Neuronal stem cell (in vitro differentiated cells): ENCODE measurements at regions not wholly inside any gene's neighbourhood (a gene's known extent, or its start where the extent isn't known, plus 50 kb on each side); places are given as distances from the start of the nearest gene placed in this dataset.

Source experiments
- DNase-seq: peaks from one replicate; pipeline ENCODE4 v3.0.0-alpha.2; 2013; ENCODE audit warnings: low spot score
- H2AFZ ChIP-seq: one replicate; pipeline ENCODE4 v1.6.1; 2013; ENCODE audit warnings: mild to moderate bottlenecking, low read length, inconsistent platforms
- H2AK5ac ChIP-seq: 2 replicates; pipeline ENCODE4 v1.6.1; 2013; ENCODE audit warnings: low read depth, mild to moderate bottlenecking, inconsistent platforms, low read length, moderate library complexity, mixed read lengths
- H2BK120ac ChIP-seq: 2 replicates; pipeline ENCODE4 v1.6.1; 2013; ENCODE audit warnings: low read depth, mild to moderate bottlenecking, inconsistent platforms, low read length, moderate library complexity, mixed read lengths
- H2BK12ac ChIP-seq: one replicate; pipeline ENCODE4 v1.6.1; 2013; ENCODE audit warnings: low read length, inconsistent platforms
- H2BK15ac ChIP-seq: 2 replicates; pipeline ENCODE4 v1.6.1; 2013; ENCODE audit warnings: mild to moderate bottlenecking, low read length, inconsistent platforms, mixed read lengths
- H2BK5ac ChIP-seq: one replicate; pipeline ENCODE4 v1.6.1; 2013; ENCODE audit warnings: inconsistent platforms, mild to moderate bottlenecking, low read length, moderate library complexity
- H3K14ac ChIP-seq: one replicate; pipeline ENCODE4 v1.6.1; 2013; ENCODE audit warnings: low read length, inconsistent platforms
- H3K18ac ChIP-seq: 2 replicates; pipeline ENCODE4 v1.6.1; 2013; ENCODE audit warnings: low read length, inconsistent platforms
- H3K23ac ChIP-seq: 2 replicates; pipeline ENCODE4 v1.6.1; 2013; ENCODE audit warnings: low read depth, mild to moderate bottlenecking, mixed read lengths, low read length, inconsistent platforms; ENCODE audit not compliant: poor library complexity
- H3K27ac ChIP-seq: replicated peaks from 3 replicates; pipeline ENCODE4 v1.5.1; 2013; ENCODE audit warnings: low read length, inconsistent platforms
- H3K27me3 ChIP-seq, 3 experiments: 2 replicates each; pipeline ENCODE4 v1.6.1; 2013; ENCODE audit warnings: low read length in 3 of 3, mild to moderate bottlenecking in 2 of 3, inconsistent platforms in 1 of 3, low read depth in 1 of 3, mixed read lengths in 1 of 3, moderate library complexity in 1 of 3; ENCODE audit not compliant: control insufficient read depth in 3 of 3, insufficient read depth in 3 of 3
- H3K36me3 ChIP-seq, 2 donors: replicated peaks in 1 of 2; 2 replicates each; pipeline ENCODE4 v1.6.1; 2013; ENCODE audit warnings: low read length in 2 of 2; ENCODE audit not compliant: control insufficient read depth in 2 of 2, insufficient read depth in 2 of 2
- H3K4ac ChIP-seq: 2 replicates; pipeline ENCODE4 v1.6.1; 2013; ENCODE audit warnings: inconsistent platforms, mild to moderate bottlenecking, low read length, moderate library complexity
- H3K4me1 ChIP-seq, 2 donors: 1 replicate in 1 of 2; 2 replicates in 1 of 2; pipeline ENCODE4 v1.6.1; 2013; ENCODE audit warnings: low read length in 2 of 2, low read depth in 1 of 2; ENCODE audit not compliant: control insufficient read depth in 2 of 2, insufficient read depth in 1 of 2
- H3K4me2 ChIP-seq: one replicate; pipeline ENCODE4 v1.6.1; 2013; ENCODE audit warnings: mild to moderate bottlenecking, low read length, inconsistent platforms; ENCODE audit not compliant: insufficient read depth, poor library complexity, severe bottlenecking
- H3K4me3 ChIP-seq, 2 donors: 2 replicates each; pipeline ENCODE4 v1.5.1; 2013; ENCODE audit warnings: low read length in 2 of 2, mild to moderate bottlenecking in 2 of 2, inconsistent platforms in 1 of 2, moderate library complexity in 1 of 2
- H3K79me1 ChIP-seq: one replicate; pipeline ENCODE4 v1.6.1; 2013; ENCODE audit warnings: low read depth, mild to moderate bottlenecking, inconsistent platforms, low read length, moderate library complexity
- H3K9ac ChIP-seq: one replicate; pipeline ENCODE4 v1.6.1; 2013; ENCODE audit warnings: mild to moderate bottlenecking, low read depth, low read length, inconsistent platforms; ENCODE audit not compliant: poor library complexity
- H3K9me3 ChIP-seq, 2 donors: replicated peaks in 1 of 2; 2 replicates each; pipeline versions ENCODE3 to v1.6.1; 2013; ENCODE audit warnings: low read length in 2 of 2, mild to moderate bottlenecking in 2 of 2, inconsistent platforms in 1 of 2, low read depth in 1 of 2, mixed read lengths in 1 of 2, moderate library complexity in 1 of 2; ENCODE audit not compliant: control insufficient read depth in 2 of 2, insufficient read depth in 1 of 2
- H4K8ac ChIP-seq: one replicate; pipeline ENCODE4 v1.6.1; 2013; ENCODE audit warnings: low read depth, mild to moderate bottlenecking, inconsistent platforms, low read length, moderate library complexity
- H4K91ac ChIP-seq: one replicate; pipeline ENCODE4 v1.6.1; 2013; ENCODE audit warnings: low read length, low read depth, mild to moderate bottlenecking, inconsistent platforms; ENCODE audit not compliant: poor library complexity
- WGBS, 2 donors: extraction: QIAGEN DNeasy Blood & Tissue Kit; methylation state at CpG; one replicate each; pipeline ENCODE4 v1.1.7; 2013; ENCODE audit warnings: missing lambda C conversion rate in 2 of 2, mixed read lengths in 1 of 2; ENCODE audit not compliant: insufficient read length in 2 of 2, insufficient replicate concordance in 1 of 2; ENCODE audit errors: extremely low coverage in 2 of 2; 5-methylcytosine and 5-hydroxymethylcytosine counted together

GRCh38 chr4:57442241-57442640 is 332.1 kb upstream of the IGFBP7 start:
- WGBS, 2 donors: no CpG with 5 or more reads among the region's 7 CpGs
- no peaks in the 10 kb centered on the region for H3K4me1 ChIP-seq

GRCh38 chr4:57437649-57438048 is 327.5 kb upstream of the IGFBP7 start:
- H3K9ac ChIP-seq: no peak overlapping the region
- no peak overlapping the region for H3K14ac ChIP-seq
- no peak overlapping the region for H3K4me2 ChIP-seq
- H2AK5ac ChIP-seq: no peak overlapping the region
- WGBS, 2 donors: no CpG with 5 or more reads among the region's 8 CpGs
- H3K18ac ChIP-seq: no peak overlapping the region
- no peak overlapping the region for H2BK120ac ChIP-seq
- no peaks in the 10 kb centered on the region for H3K36me3 ChIP-seq
- no peaks in the 10 kb centered on the region for H3K27me3 ChIP-seq
- no peak overlapping the region for H3K4ac ChIP-seq
- H2BK5ac ChIP-seq: no peak overlapping the region
- H3K79me1 ChIP-seq: no peaks in the 10 kb centered on the region
- H4K91ac ChIP-seq: no peak overlapping the region
- no peak overlapping the region for H3K23ac ChIP-seq
- H2BK12ac ChIP-seq: no peak overlapping the region
- DNase-seq: no peak
- peak overlapping the region; percentile 52 for H2BK15ac ChIP-seq
- no peak overlapping the region for H4K8ac ChIP-seq
- H3K27ac ChIP-seq: no peak overlapping the region
- no peak overlapping the region for H3K4me3 ChIP-seq
- H3K9me3 ChIP-seq: no peaks in the 10 kb centered on the region
- H3K4me1 ChIP-seq: no peaks in the 10 kb centered on the region
- no peak overlapping the region for H2AFZ ChIP-seq

More at GRCh38 chr4:57442241-57442640, 332.1 kb upstream of the IGFBP7 start:
- Histone ChIP-seq H3K36me3 (no peaks in the 10 kb centered on the region), H3K14ac (no peak overlapping the region), H4K91ac (no peak overlapping the region), H3K9ac (no peak overlapping the region), H2BK120ac (no peak overlapping the region), H3K79me1 (no peaks in the 10 kb centered on the region), H3K18ac (no peak overlapping the region), H3K23ac (no peak overlapping the region), H3K4me2 (no peak overlapping the region), H3K4ac (no peak overlapping the region), H2BK5ac (no peak overlapping the region), H2AFZ (no peak overlapping the region), H4K8ac (no peak overlapping the region), H3K9me3 (no peaks in the 10 kb centered on the region), H3K27ac (no peak overlapping the region), H2BK12ac (no peak overlapping the region), H2AK5ac (no peak overlapping the region), H3K27me3 (no peaks in the 10 kb centered on the region), H2BK15ac (no peak overlapping the region), H3K4me3 (no peak overlapping the region)
- DNase-seq: no peak

GRCh38 chr4:57435300-57435699 is 325.1 kb upstream of the IGFBP7 start:
- Histone ChIP-seq H3K79me1 (no peaks in the 10 kb centered on the region), H3K4me3 (no peak overlapping the region), H3K27me3 (no peaks in the 10 kb centered on the region), H2BK12ac (no peak overlapping the region), H2BK15ac (no peak overlapping the region), H3K9me3 (no peaks in the 10 kb centered on the region), H3K9ac (no peak overlapping the region), H3K4ac (no peak overlapping the region), H3K4me2 (no peak overlapping the region), H2AK5ac (no peak overlapping the region), H4K91ac (no peak overlapping the region), H4K8ac (no peak overlapping the region), H3K27ac (no peak overlapping the region), H3K14ac (no peak overlapping the region), H3K18ac (no peak overlapping the region), H2AFZ (no peak overlapping the region), H3K23ac (no peak overlapping the region), H2BK5ac (no peak overlapping the region), H3K36me3 (no peaks in the 10 kb centered on the region), H3K4me1 (no peaks in the 10 kb centered on the region), H2BK120ac (no peak overlapping the region)
- no peak for DNase-seq
- no CpG with 5 or more reads among the region's 3 CpGs for WGBS, 2 donors

- no peak overlapping the region for H2AFZ ChIP-seq
- no peaks in the 10 kb centered on the region for H3K36me3 ChIP-seq
- H2BK12ac ChIP-seq: no peak overlapping the region
- H4K8ac ChIP-seq: no peak overlapping the region
- no peak overlapping the region for H3K18ac ChIP-seq
- H4K91ac ChIP-seq: no peak overlapping the region
- H3K79me1 ChIP-seq: no peaks in the 10 kb centered on the region
- H2AK5ac ChIP-seq: no peak overlapping the region
- H3K23ac ChIP-seq: no peak overlapping the region
- H3K4me1 ChIP-seq: no peaks in the 10 kb centered on the region
- H3K4me3 ChIP-seq: no peak overlapping the region
- no peak overlapping the region for H2BK120ac ChIP-seq
- no peaks in the 10 kb centered on the region for H3K9me3 ChIP-seq
- H3K4me2 ChIP-seq: no peak overlapping the region
- WGBS, 2 donors: no CpG with 5 or more reads among the region's 2 CpGs
- H3K27me3 ChIP-seq: no peaks in the 10 kb centered on the region
- H3K27ac ChIP-seq: no peak overlapping the region
- H2BK5ac ChIP-seq: no peak overlapping the region
- no peak for DNase-seq
- H3K9ac ChIP-seq: no peak overlapping the region
- no peak overlapping the region for H3K14ac ChIP-seq
- H2BK15ac ChIP-seq: no peak overlapping the region
- H3K4ac ChIP-seq: no peak overlapping the region
Measured at GRCh38 chr4:57430726-57431125, 320.5 kb upstream of the IGFBP7 start.
